Stimulated activated CD4-positive, alpha-beta T cell treated with anti-CD3 and anti-CD28 coated beads, TNF-alpha, amount 100 ng/mL, for 1 hour (primary cell): ENCODE measurements at regions not wholly inside any gene's neighbourhood (a gene's known extent, or its start where the extent isn't known, plus 50 kb on each side); places are given as distances from the start of the nearest gene placed in this dataset.

Source experiments
- DNase-seq, 3 donors: peaks; one replicate each; pipeline ENCODE4 v3.0.0-alpha.2; 2020; ENCODE audit warnings: low read depth in 3 of 3, low spot score in 1 of 3

- no peak for DNase-seq
Measured at GRCh38 chr13:26838821-26839220, 78.2 kb upstream of the GPR12 start.

GRCh38 chr13:26837997-26838396 lies 77.4 kb upstream of the GPR12 start:
- DNase-seq, result no peak

GRCh38 chr13:26837102-26837501 lies 76.5 kb upstream of the GPR12 start:
- no peak for DNase-seq

- DNase-seq, result no peak
Measured at GRCh38 chr13:26836626-26837025, 76.0 kb upstream of the GPR12 start.

GRCh38 chr13:26834646-26835045 lies 74.1 kb upstream of the GPR12 start:
- no peak for DNase-seq

- no peak for DNase-seq
Measured at GRCh38 chr13:26831336-26831908, 70.8 kb upstream of the GPR12 start.

- DNase-seq, result no peak
Measured at GRCh38 chr13:26829716-26830115, 69.1 kb upstream of the GPR12 start.

- no peak for DNase-seq
Measured at GRCh38 chr13:26824581-26824980, 64.0 kb upstream of the GPR12 start.

GRCh38 chr13:26822146-26822545 lies 61.6 kb upstream of the GPR12 start:
- no peak for DNase-seq

GRCh38 chr13:26821672-26822071 lies 61.1 kb upstream of the GPR12 start:
- no peak for DNase-seq

GRCh38 chr13:26820871-26821270 lies 60.3 kb upstream of the GPR12 start:
- no peak for DNase-seq

GRCh38 chr13:26819046-26819445 lies 58.5 kb upstream of the GPR12 start:
- no peak for DNase-seq

GRCh38 chr13:26816881-26817280 lies 56.3 kb upstream of the GPR12 start:
- no peak for DNase-seq

GRCh38 chr13:26813980-26814348 lies 53.4 kb upstream of the GPR12 start:
- DNase-seq, result no peak

- no peak for DNase-seq
Measured at GRCh38 chr13:26813321-26813979, 52.9 kb upstream of the GPR12 start.

GRCh38 chr13:26811581-26811980 lies 51.0 kb upstream of the GPR12 start:
- no peak for DNase-seq
